B cell (primary cell): ENCODE measurements at regions not wholly inside any gene's neighbourhood (a gene's known extent, or its start where the extent isn't known, plus 50 kb on each side); places are given as distances from the start of the nearest gene placed in this dataset.

Source experiments
- ATAC-seq: fragments of 200-7000 bp; cut with Tn5 transposase; one replicate; pipeline ENCODE4 v1.10.0; 2021; ENCODE audit warnings: low read depth, mild to moderate bottlenecking, moderate number of reproducible peaks, moderate library complexity
- CTCF ChIA-PET: fragments of 350-600 bp; sonication (Branson Sonifier 250); formaldehyde crosslinking; loops from one replicate; lab custom pipeline; 2021; ENCODE audit warnings: antibody characterized with exemption, inconsistent platforms; lab: Charles Lee
- POLR2A ChIA-PET: fragments of 350-600 bp; sonication (Branson Sonifier 250); formaldehyde crosslinking; loops from one replicate; lab custom pipeline; 2021; ENCODE audit warnings: antibody characterized with exemption; lab: Charles Lee
- DNase-seq: peaks from one replicate; pipeline ENCODE4 v3.0.0; 2013
- H2AFZ ChIP-seq: 2 replicates; pipeline ENCODE4 v1.6.1; 2012; ENCODE audit warnings: mild to moderate bottlenecking, low read depth, low read length; ENCODE audit not compliant: insufficient read depth, poor library complexity, severe bottlenecking
- H3K27ac ChIP-seq, 2 donors: 1 replicate in 1 of 2; 2 replicates in 1 of 2; pipeline ENCODE4 v1.5.1; 2012 to 2013; ENCODE audit warnings: low read length in 2 of 2, mild to moderate bottlenecking in 2 of 2, moderate library complexity in 1 of 2
- H3K27me3 ChIP-seq, 4 experiments: fragments of 200-600 bp in 1 of 4; sonication (generic) in 1 of 4; replicated peaks in 1 of 4; 1 replicate in 2 of 4; 2 replicates in 2 of 4; pipeline versions ENCODE4 v1.6.1 to v1.7.0; 2013 to 2016; ENCODE audit warnings: low read length in 3 of 4, mild to moderate bottlenecking in 2 of 4, mixed read lengths in 1 of 4, moderate library complexity in 1 of 4; ENCODE audit not compliant: insufficient read depth in 4 of 4, control insufficient read depth in 3 of 4; ENCODE audit errors: control extremely low read depth in 1 of 4
- H3K36me3 ChIP-seq, 2 experiments: replicated peaks in 1 of 2; 1 replicate in 1 of 2; 2 replicates in 1 of 2; pipeline versions ENCODE4 v1.6.1 to v1.7.1; 2013; ENCODE audit warnings: low read length in 1 of 2; ENCODE audit not compliant: insufficient read depth in 2 of 2, control insufficient read depth in 1 of 2; ENCODE audit errors: control extremely low read depth in 1 of 2, extremely low read depth in 1 of 2
- H3K4me1 ChIP-seq, 2 donors: fragments of 200-600 bp in 1 of 2; sonication (generic) in 1 of 2; 1 replicate in 1 of 2; 2 replicates in 1 of 2; pipeline versions ENCODE4 v1.5.1 to v1.6.1; 2013 to 2017; ENCODE audit warnings: low read length in 2 of 2; ENCODE audit not compliant: control insufficient read depth in 2 of 2, insufficient read depth in 2 of 2
- H3K4me2 ChIP-seq: replicated peaks from 2 replicates; pipeline ENCODE3; 2012; ENCODE audit warnings: mild to moderate bottlenecking, low read depth, low read length; ENCODE audit not compliant: poor library complexity, severe bottlenecking
- H3K4me3 ChIP-seq, 5 experiments: fragments of 200-600 bp in 1 of 5; sonication (generic) in 1 of 5; 1 replicate in 3 of 5; 2 replicates in 2 of 5; pipeline versions ENCODE4 v1.5.1 to v1.7.0; 2011 to 2016; ENCODE audit warnings: low read length in 4 of 5, mild to moderate bottlenecking in 4 of 5, low read depth in 2 of 5, control low read depth in 1 of 5, moderate library complexity in 1 of 5; ENCODE audit not compliant: insufficient read depth in 1 of 5; ENCODE audit errors: control extremely low read depth in 1 of 5, extremely low read depth in 1 of 5
- H3K79me2 ChIP-seq: fragments of 200-600 bp; sonication (generic); one replicate; pipeline ENCODE4 v1.6.0; 2016; ENCODE audit warnings: low read length; ENCODE audit not compliant: control insufficient read depth, insufficient read depth
- H3K9ac ChIP-seq: fragments of 200-600 bp; sonication (generic); 2 replicates; pipeline ENCODE4 v1.6.1; 2017; ENCODE audit warnings: mild to moderate bottlenecking, low read length, moderate library complexity
- H3K9me3 ChIP-seq, 3 donors: one replicate each; pipeline versions ENCODE4 v1.6.1 to v1.7.1; 2013; ENCODE audit warnings: low read length in 2 of 3; ENCODE audit not compliant: control insufficient read depth in 2 of 3, insufficient read depth in 1 of 3; ENCODE audit errors: control extremely low read depth in 1 of 3
- H4K20me1 ChIP-seq: 2 replicates; pipeline ENCODE4 v1.6.0; 2012; ENCODE audit warnings: mild to moderate bottlenecking, low read length; ENCODE audit not compliant: insufficient read depth, control insufficient read depth, poor library complexity, severe bottlenecking
- H3K27ac Mint-ChIP-seq: one replicate; pipeline ENCODE4 v1.8.0; 2021; ENCODE audit warnings: mixed read lengths
- H3K27me3 Mint-ChIP-seq: one replicate; pipeline ENCODE4 v1.8.0; 2021; ENCODE audit warnings: mixed read lengths
- H3K4me1 Mint-ChIP-seq: one replicate; pipeline ENCODE4 v1.8.0; 2021; ENCODE audit warnings: mixed read lengths
- H3K4me3 Mint-ChIP-seq: one replicate; pipeline ENCODE4 v1.8.0; 2021; ENCODE audit warnings: mixed read lengths
- H3K9me3 Mint-ChIP-seq: one replicate; pipeline ENCODE4 v1.8.0; 2022; ENCODE audit warnings: mixed read lengths; ENCODE audit not compliant: insufficient read depth
- EZH2 ChIP-seq: IDR thresholded peaks from 2 replicates; pipeline ENCODE4 v1.6.1; 2012; ENCODE audit warnings: borderline replicate concordance, low read depth, mild to moderate bottlenecking, moderate library complexity, low read length; ENCODE audit not compliant: insufficient read depth, poor library complexity, severe bottlenecking
- WGBS: methylation state at CpG from one replicate; pipeline ENCODE4 v1.1.5; 2013; ENCODE audit warnings: missing lambda C conversion rate; ENCODE audit not compliant: insufficient coverage; 5-methylcytosine and 5-hydroxymethylcytosine counted together
- intact Hi-C: fragments of 100-400 bp; cut with micrococcal nuclease; formaldehyde crosslinking; loops from one replicate; pipeline ENCODE4 v1.10.0; 2022
- TF ChIP-seq, protein P1 (sequence below): fragments of 200-600 bp; IDR thresholded peaks from one replicate; pipeline ENCODE4 v1.8.0; 2022; ENCODE audit warnings: antibody characterized with exemption, mild to moderate bottlenecking

DNA sequence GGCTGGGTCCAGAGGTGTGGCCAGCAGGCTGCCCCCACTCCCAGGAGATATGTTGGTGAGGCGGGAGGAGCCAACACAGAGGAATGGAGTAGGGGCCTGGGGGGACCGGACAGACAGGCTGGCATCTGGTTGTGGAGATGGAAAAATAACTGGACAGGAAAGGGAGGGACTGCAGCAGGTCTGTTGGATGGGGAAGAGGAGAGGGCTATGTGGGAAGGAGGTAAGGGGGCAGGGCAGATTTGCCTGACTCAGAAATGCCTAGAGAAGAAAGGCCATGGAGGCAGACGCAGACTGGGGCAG is 160.4 kb downstream of the TRIM29 start:
- Histone ChIP-seq H3K4me1 (no peaks in the 10 kb centered on the region), H3K79me2 (no peaks in the 10 kb centered on the region), H3K27me3 (peaks cover 0 to under 1% (median 0%) of the 10 kb centered on the region in 4 experiments), H3K9ac (no peak overlapping the region), H3K4me3 (no peak overlapping the region), H3K4me2 (no peak overlapping the region), H3K27ac (no peak overlapping the region), H4K20me1 (no peaks in the 10 kb centered on the region), H2AFZ (no peak overlapping the region), H3K36me3 (no peaks in the 10 kb centered on the region), H3K9me3 (peaks cover 0 to under 1% (median 0%) of the 10 kb centered on the region in 3 donors)
- DNase-seq (no peak), ATAC-seq (no peak)
- CTCF ChIA-PET, result no interaction called here
- no peak overlapping the region for H3K27ac Mint-ChIP-seq
- H3K9me3 Mint-ChIP-seq, result no peaks in the 10 kb centered on the region
- intact Hi-C loops, result no loop called here
- H3K4me3 Mint-ChIP-seq, result no peak overlapping the region
- H3K4me1 Mint-ChIP-seq, result no peaks in the 10 kb centered on the region
- 83% methylated on average over 3 of the region's 3 CpGs for WGBS
- TF ChIP-seq, protein P1, sequence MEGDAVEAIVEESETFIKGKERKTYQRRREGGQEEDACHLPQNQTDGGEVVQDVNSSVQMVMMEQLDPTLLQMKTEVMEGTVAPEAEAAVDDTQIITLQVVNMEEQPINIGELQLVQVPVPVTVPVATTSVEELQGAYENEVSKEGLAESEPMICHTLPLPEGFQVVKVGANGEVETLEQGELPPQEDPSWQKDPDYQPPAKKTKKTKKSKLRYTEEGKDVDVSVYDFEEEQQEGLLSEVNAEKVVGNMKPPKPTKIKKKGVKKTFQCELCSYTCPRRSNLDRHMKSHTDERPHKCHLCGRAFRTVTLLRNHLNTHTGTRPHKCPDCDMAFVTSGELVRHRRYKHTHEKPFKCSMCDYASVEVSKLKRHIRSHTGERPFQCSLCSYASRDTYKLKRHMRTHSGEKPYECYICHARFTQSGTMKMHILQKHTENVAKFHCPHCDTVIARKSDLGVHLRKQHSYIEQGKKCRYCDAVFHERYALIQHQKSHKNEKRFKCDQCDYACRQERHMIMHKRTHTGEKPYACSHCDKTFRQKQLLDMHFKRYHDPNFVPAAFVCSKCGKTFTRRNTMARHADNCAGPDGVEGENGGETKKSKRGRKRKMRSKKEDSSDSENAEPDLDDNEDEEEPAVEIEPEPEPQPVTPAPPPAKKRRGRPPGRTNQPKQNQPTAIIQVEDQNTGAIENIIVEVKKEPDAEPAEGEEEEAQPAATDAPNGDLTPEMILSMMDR, result no peak
- TF ChIP-seq EZH2, result no peak
- POLR2A ChIA-PET, result no interaction called here
- peaks cover 16% of the 10 kb centered on the region for H3K27me3 Mint-ChIP-seq

DNA sequence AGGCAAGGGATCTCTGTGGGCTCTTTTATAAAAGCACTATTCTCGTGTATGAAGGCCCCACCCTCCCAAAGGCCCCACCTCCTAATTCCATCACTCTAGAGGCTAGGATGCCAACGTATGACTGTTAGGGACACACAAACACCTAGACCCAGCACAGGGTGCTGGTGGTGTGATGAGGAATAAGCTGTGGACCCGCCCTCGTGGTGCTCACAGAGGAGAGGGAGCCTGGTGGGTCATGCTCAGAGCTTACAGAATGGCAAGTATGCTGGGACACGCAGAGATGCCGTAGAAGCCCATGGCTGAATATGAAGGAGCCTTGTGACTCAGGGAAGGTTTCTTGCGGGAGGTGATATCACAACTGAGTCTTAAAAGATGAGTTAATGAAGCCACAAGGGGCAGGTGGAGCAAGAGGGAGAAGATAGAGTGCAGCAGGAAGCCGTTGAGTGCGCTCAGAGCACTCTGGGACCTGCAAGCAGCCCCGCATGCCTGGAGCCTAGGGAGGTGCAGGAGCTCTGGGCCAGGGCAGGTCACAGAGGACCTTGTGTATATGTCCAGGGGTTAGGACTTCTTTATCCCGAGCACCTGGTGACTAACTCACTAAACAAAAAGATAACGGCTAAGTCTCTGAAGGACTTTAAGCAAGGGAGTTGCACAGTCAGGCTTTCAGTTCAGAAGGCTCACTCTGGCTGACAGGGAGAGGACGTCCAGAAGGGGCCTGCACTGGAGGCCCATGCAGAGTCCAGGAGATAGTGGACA is 160.9 kb downstream of the TRIM29 start:
- H3K4me2 ChIP-seq, result no peak overlapping the region
- no peak for TF ChIP-seq EZH2
- TF ChIP-seq, protein P1, result no peak
- no peaks in the 10 kb centered on the region for H3K9me3 Mint-ChIP-seq
- intact Hi-C loops, result no loop called here
- CTCF ChIA-PET, result no interaction called here
- no peaks in the 10 kb centered on the region for H4K20me1 ChIP-seq
- no peak overlapping the region for H2AFZ ChIP-seq
- H3K9ac ChIP-seq, result no peak overlapping the region
- WGBS, result 88% methylated on average over 11 of the region's 13 CpGs
- peaks cover 0 to 4% (median 0%) of the 10 kb centered on the region in 4 experiments for H3K27me3 ChIP-seq
- no peak overlapping the region for H3K27ac Mint-ChIP-seq
- H3K27ac ChIP-seq, result no peak overlapping the region
- POLR2A ChIA-PET, result no interaction called here
- no peak for ATAC-seq
- H3K4me3 ChIP-seq, result no peak overlapping the region
- no peaks in the 10 kb centered on the region for H3K79me2 ChIP-seq
- H3K36me3 ChIP-seq, result no peaks in the 10 kb centered on the region
- H3K4me3 Mint-ChIP-seq, result no peak overlapping the region
- H3K9me3 ChIP-seq, result peaks cover 0 to 6% (median 0%) of the 10 kb centered on the region in 3 donors
- H3K4me1 Mint-ChIP-seq, result no peaks in the 10 kb centered on the region
- no peak for DNase-seq
- no peaks in the 10 kb centered on the region for H3K4me1 ChIP-seq
- peaks cover 16% of the 10 kb centered on the region for H3K27me3 Mint-ChIP-seq
